Breast epithelium (tissue), 3 donors: ENCODE measurements at regions not wholly inside any gene's neighbourhood (a gene's known extent, or its start where the extent isn't known, plus 50 kb on each side); places are given as distances from the start of the nearest gene placed in this dataset.

Source experiments
- POLR2A ChIP-seq: fragments of 450-650 bp; IDR thresholded peaks from one replicate; pipeline ENCODE4 v1.6.1; 2016; ENCODE audit warnings: antibody characterized with exemption, mild to moderate bottlenecking, moderate library complexity
- TF ChIP-seq, protein P1 (sequence below), 3 donors: fragments of 450-650 bp; IDR thresholded peaks; one replicate each; pipeline ENCODE4 v1.5.1; 2016 to 2017; ENCODE audit warnings: antibody characterized with exemption in 3 of 3, mild to moderate bottlenecking in 3 of 3, moderate library complexity in 3 of 3

- no peak for TF ChIP-seq POLR2A
- TF ChIP-seq, protein P1, sequence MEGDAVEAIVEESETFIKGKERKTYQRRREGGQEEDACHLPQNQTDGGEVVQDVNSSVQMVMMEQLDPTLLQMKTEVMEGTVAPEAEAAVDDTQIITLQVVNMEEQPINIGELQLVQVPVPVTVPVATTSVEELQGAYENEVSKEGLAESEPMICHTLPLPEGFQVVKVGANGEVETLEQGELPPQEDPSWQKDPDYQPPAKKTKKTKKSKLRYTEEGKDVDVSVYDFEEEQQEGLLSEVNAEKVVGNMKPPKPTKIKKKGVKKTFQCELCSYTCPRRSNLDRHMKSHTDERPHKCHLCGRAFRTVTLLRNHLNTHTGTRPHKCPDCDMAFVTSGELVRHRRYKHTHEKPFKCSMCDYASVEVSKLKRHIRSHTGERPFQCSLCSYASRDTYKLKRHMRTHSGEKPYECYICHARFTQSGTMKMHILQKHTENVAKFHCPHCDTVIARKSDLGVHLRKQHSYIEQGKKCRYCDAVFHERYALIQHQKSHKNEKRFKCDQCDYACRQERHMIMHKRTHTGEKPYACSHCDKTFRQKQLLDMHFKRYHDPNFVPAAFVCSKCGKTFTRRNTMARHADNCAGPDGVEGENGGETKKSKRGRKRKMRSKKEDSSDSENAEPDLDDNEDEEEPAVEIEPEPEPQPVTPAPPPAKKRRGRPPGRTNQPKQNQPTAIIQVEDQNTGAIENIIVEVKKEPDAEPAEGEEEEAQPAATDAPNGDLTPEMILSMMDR (IDR thresholded peaks at IDR 0.05), result no peak
Observed at GRCh38 chr9:126204197-126204596, 122.4 kb upstream of the MVB12B start.
